Umbilical cord (tissue), 1 donor: ENCODE measurements at regions not wholly inside any gene's neighbourhood (a gene's known extent, or its start where the extent isn't known, plus 50 kb on each side); places are given as distances from the start of the nearest gene placed in this dataset.

ENCODE experiments used
- DNase-seq: peaks from one replicate; pipeline ENCODE4 v3.0.0-alpha.2; 2015; ENCODE audit warnings: low spot score

- peak; percentile 52 for DNase-seq
Measured at GRCh38 chr14:71395636-71396035, 488.4 kb downstream of the PCNX1 start.

GRCh38 chr14:71396050-71396677 is 488.9 kb downstream of the PCNX1 start:
- no peak for DNase-seq

GRCh38 chr14:71397371-71397770 is 490.1 kb downstream of the PCNX1 start:
- no peak for DNase-seq

- DNase-seq = no peak
Measured at GRCh38 chr14:71398450-71398849, 491.2 kb downstream of the PCNX1 start.

- DNase-seq = no peak
Measured at GRCh38 chr14:71399057-71399487, 491.8 kb downstream of the PCNX1 start.

- peak; percentile 48 for DNase-seq
Measured at GRCh38 chr14:71400871-71401321, 493.6 kb downstream of the PCNX1 start.

- peak; percentile 50 for DNase-seq
Measured at GRCh38 chr14:71402415-71402814, 495.2 kb downstream of the PCNX1 start.

GRCh38 chr14:71403656-71404055 is 496.4 kb downstream of the PCNX1 start:
- DNase-seq = no peak

GRCh38 chr14:71405676-71406075 is 498.4 kb downstream of the PCNX1 start:
- no peak for DNase-seq

GRCh38 chr14:71408362-71409030 is 501.2 kb downstream of the PCNX1 start:
- no peak for DNase-seq

- DNase-seq = no peak
Measured at GRCh38 chr14:71410578-71411284, 503.5 kb downstream of the PCNX1 start.

- no peak for DNase-seq
Measured at GRCh38 chr14:71411285-71411595, 504.0 kb downstream of the PCNX1 start.

GRCh38 chr14:71411738-71412137 is 504.5 kb downstream of the PCNX1 start:
- no peak for DNase-seq

- no peak for DNase-seq
Measured at GRCh38 chr14:71414631-71415403, 507.6 kb downstream of the PCNX1 start.

GRCh38 chr14:71415404-71415690 is 508.1 kb downstream of the PCNX1 start:
- peak; percentile 79 for DNase-seq

GRCh38 chr14:71416392-71416791 is 509.1 kb downstream of the PCNX1 start:
- no peak for DNase-seq

- peak; percentile 65 for DNase-seq
Measured at GRCh38 chr14:71418532-71419245, 511.4 kb downstream of the PCNX1 start.

GRCh38 chr14:71423481-71423880 is 508.7 kb upstream of the RGS6 start:
- DNase-seq = no peak

- no peak for DNase-seq
Measured at GRCh38 chr14:71424941-71425340, 507.3 kb upstream of the RGS6 start.

- DNase-seq = no peak
Measured at GRCh38 chr14:71426001-71426400, 506.2 kb upstream of the RGS6 start.

GRCh38 chr14:71429902-71430301 is 502.3 kb upstream of the RGS6 start:
- no peak for DNase-seq

- DNase-seq = no peak
Measured at GRCh38 chr14:71430321-71430677, 501.9 kb upstream of the RGS6 start.
